NCI-H2196 (cell line): ENCODE measurements at regions not wholly inside any gene's neighbourhood (a gene's known extent, or its start where the extent isn't known, plus 50 kb on each side); places are given as distances from the start of the nearest gene placed in this dataset.
"Not testable (repeated sequence)": the region's sequence is repeated elsewhere in the genome, so short reads cannot be mapped to it uniquely, and the experiment has no call there.

ENCODE experiments used
- DNase-seq: peaks from one replicate; lab custom pipeline; 2025; ENCODE audit not compliant: unreplicated experiment; lab: John Stamatoyannopoulos, UW

GRCh38 chr12:107366322-107366721 lies 273.0 kb upstream of the CRY1 start:
- DNase-seq = no peak

GRCh38 chr12:107368586-107368985 lies 275.2 kb upstream of the CRY1 start:
- DNase-seq = no peak

DNA sequence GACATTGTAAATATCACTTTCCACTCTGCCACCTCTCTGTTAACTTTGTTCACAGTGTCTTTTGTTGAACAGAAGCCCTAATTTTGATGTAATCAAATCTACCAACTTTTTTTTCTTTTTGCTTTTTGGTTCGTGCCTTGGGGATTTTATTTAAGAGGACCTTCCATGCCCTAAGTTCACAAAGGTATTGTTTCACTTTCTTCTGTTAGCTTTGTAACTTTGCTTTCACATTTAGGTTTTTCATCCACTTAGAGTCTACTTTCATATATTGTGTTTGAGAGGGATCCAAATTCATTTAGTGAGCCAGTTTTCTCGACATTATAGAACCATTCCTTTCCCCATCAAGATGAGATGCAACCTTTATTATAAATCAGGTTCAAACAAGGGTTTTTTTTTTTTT lies 275.7 kb upstream of the CRY1 start:
- no peak for DNase-seq

DNA sequence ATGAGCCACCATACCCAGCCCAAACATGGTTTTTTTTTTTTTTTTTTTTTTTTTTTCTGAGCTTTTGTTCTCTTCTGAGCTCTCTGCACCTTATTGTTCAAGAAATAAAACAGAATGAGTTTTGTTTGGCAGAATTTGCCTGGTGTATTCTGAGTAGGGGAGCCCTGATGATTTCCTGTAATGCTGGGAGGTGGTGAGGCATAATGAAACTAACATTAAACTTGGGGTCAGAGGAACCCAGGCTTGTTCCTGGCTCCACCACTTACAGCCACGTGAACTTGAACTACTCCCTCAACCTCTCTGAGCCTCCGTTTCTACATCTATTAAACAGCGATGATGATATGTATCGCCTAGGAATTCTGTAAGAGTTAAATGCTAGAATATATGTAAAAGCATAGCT lies 276.3 kb upstream of the CRY1 start:
- no peak for DNase-seq

DNA sequence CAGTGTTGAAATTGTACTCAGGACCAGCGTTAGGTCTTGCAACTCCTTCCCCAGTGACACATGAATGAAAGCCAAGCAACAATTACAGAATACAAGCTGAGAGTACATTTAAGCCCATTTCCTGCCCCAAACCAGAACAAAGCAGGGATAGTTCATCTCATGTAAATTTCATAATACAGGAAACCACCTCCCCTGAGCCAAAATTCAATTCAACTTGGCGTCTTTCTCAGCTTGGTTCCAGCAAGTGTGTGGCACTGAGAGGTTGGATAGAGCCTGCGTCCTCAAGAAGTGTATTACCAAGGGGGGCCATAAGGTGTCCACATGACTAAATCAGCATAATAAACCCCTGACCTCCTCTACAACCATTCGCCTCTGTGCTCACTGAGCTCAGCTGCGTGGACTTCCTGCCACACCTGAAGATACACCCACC lies 278.9 kb upstream of the CRY1 start:
- no peak for DNase-seq

- no peak for DNase-seq
Measured at GRCh38 chr12:107373238-107373809, 280.0 kb upstream of the CRY1 start.

GRCh38 chr12:107374161-107374840 lies 281.0 kb upstream of the CRY1 start:
- DNase-seq = no peak

GRCh38 chr12:107375231-107375630 lies 281.9 kb upstream of the CRY1 start:
- no peak for DNase-seq

GRCh38 chr12:107377596-107378385 lies 284.4 kb upstream of the CRY1 start:
- DNase-seq = no peak

- no peak for DNase-seq
Measured at GRCh38 chr12:107378609-107379008, 285.3 kb upstream of the CRY1 start.

- DNase-seq = not testable (repeated sequence)
Measured at GRCh38 chr12:107379142-107379851, 285.9 kb upstream of the CRY1 start.

DNA sequence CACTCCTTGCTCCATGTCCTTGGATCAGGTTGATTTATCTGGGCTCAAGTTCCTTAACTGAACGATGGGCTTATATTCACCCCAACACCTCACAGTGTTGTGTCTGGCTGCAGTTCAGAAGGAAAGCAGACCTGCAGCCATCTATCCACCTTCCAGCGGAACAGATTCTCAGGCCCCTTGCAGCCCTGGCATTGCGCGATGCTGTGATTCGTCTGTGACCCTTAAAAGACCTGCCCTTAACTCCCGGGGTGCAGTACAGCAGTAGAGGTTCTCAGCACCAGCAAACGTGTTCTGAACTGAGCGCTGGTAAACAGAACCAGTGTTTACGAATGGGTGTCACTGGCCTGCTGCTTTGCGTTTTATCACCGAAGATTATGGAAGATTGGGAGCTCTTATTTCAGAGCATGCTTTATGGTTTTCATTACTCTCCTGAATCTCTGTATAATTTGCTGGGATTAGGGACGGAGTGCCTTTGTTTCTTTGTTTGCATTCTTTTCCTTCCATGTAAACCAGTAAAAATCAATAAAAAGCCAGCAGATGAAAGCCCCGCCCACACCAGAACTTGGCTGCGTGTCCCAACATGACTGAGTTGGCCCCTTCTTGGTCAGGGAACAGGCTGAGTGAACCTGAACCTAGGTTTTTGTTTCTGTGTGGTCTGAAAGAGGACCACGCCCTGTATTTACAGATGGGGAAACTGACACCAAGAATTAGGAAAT lies 286.7 kb upstream of the CRY1 start:
- peak; percentile 28 for DNase-seq

- no peak for DNase-seq
Measured at GRCh38 chr12:107384645-107385044, 291.3 kb upstream of the CRY1 start.

GRCh38 chr12:107385509-107385908 lies 292.2 kb upstream of the CRY1 start:
- no peak for DNase-seq

DNA sequence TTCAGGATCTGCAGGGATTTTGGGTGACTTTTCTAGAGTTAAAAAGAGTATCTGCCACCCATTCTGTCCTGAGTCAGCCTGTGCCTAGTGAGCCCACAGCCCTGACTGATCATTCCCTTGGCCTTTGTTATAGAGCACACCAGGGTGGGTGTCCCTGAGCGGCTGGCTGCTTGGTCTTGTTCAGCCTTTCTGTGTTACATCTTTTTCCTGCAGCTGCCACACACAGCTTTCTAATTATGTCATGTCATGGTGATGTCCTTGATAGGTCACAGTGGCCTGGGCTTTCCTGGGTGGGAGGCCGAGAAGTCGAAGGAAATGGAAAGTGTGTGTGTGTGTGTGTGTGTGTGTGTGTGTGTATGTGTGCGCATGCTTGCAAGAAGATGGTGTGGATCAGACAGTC lies 293.2 kb upstream of the CRY1 start:
- DNase-seq = no peak

GRCh38 chr12:107388263-107388662 lies 294.9 kb upstream of the CRY1 start:
- DNase-seq = no peak

DNA sequence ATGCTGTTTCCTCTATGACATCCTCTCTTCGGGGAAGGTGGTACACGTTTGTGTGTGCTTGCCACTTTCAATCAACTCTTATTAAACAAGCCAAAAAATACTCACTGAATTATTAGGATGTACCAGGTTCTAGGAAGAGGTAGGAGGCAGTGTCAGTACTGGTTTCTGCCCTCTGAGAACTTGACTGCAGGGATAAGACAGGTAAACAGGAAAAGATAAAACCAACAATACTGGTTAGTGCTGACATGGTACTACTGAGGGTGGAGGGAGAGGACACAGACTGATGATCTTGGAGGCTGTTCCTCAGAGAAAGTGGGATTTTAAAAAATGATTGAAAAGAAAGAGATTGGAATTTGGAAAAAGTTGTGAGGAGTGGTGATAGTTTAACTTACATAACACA lies 295.2 kb upstream of the PWP1 start:
- DNase-seq = no peak

DNA sequence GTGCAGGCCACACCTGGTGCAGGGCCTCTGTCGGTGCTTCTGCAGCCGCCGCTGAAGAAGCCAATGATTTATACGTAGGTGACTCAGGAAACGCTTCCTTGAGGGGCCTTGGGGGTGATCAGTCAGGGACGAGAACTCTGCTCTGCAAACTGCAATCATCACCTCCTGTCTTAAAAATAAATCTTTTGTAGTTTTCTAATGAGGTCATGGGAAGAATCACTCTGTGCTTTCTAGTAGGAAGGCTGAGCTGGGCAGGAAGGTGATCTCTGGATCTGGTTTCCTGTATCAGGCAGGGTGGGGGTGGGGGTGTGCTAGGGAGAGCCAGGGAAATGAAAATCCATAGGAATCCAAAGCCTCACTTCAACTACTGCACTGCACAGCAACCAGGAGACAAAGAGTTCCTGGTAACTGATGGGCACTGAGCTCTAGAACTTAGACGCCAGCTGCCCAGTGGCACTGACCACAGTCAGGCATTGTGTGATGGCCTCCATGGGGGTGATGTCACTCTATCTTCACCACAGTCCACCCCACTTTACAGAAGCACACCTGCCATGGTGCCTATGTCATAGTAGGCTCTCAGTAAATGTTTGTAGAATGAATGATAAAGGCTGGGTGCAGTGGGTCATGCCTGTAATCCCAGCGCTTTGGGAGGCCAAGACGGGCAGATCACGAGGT lies 292.4 kb upstream of the PWP1 start:
- no peak for DNase-seq

DNA sequence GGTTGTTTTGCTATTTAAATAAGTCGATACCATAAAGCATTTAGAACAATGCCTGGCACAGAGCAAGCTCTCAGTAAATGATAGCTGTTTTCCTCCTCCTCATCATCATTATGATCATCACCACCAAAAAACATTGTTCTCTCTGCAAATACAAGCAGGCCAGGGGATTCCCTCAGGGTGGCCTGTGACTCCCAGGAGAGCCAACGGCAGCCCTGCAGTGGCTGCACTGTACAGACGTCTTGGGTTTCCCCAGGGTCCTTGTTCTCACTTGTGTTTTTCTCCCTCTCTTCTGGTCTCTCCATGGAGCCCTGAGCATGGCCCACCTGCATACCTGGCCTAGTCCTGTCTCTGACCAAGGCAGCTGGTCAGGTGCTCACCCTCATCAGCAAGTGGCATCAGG lies 290.9 kb upstream of the PWP1 start:
- no peak for DNase-seq

- no peak for DNase-seq
Measured at GRCh38 chr12:107395817-107396216, 289.8 kb upstream of the PWP1 start.
